ENCODE measurements at regions not wholly inside any gene's neighbourhood (a gene's known extent, or its start where the extent isn't known, plus 50 kb on each side); places are given as distances from the start of the nearest gene placed in this dataset.

DNA sequence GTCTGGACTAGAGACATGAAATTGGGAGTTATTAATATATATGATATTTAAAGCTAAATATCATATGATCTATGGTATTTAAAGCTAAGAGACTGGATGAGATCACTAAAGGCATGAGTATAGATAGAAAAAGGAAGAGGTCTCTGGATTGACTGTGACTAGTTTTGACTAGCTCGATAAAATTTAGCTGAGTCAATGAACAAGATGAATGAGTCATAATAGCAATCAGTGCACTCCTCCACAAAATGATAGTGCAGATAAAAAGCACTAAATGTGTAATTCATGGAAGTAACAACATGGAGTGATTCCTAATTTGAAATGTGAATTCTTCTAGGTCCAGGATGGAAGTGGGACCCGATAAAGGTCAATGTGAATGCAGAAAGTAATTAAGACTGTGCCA is 127.4 kb downstream of the PFDN4 start:
- no peak for TF ChIP-seq ELF1 (IDR thresholded peaks at IDR 0.05)
- no peak for TF ChIP-seq YY1 (IDR thresholded peaks at IDR 0.05; ENCODE audit: low read depth)
- no peak for TF ChIP-seq CTCF (IDR thresholded peaks at IDR 0.05)
- TF ChIP-seq TCF12 (IDR thresholded peaks at IDR 0.05): peak; percentile 45; the same call in 1 of the 2 replicates
- TF ChIP-seq MXI1 (IDR thresholded peaks at IDR 0.05; ENCODE audit: low read depth, low read length): no peak
- no peak for TF ChIP-seq SMC3 (IDR thresholded peaks at IDR 0.05; ENCODE audit: low read depth, low read length)
- TF ChIP-seq REST (IDR thresholded peaks at IDR 0.05; ENCODE audit: low read depth, low read length): no peak
- no peak for TF ChIP-seq POLR2AphosphoS5 (IDR thresholded peaks at IDR 0.05; ENCODE audit: low read depth, low read length)
- TF ChIP-seq TAF1 (IDR thresholded peaks at IDR 0.05; ENCODE audit: borderline replicate concordance, low read depth, low read length): no peak
- TF ChIP-seq SIN3A (IDR thresholded peaks at IDR 0.05; ENCODE audit: borderline replicate concordance, low read depth, low read length): no peak
- TF ChIP-seq FOXM1 (IDR thresholded peaks at IDR 0.05; ENCODE audit: low read depth): no peak
- no peak for TF ChIP-seq GABPA (IDR thresholded peaks at IDR 0.05; ENCODE audit: low read depth)

Data from SK-N-SH (cell line).